IPS DF 6.9 (cell line): ENCODE measurements at regions not wholly inside any gene's neighbourhood (a gene's known extent, or its start where the extent isn't known, plus 50 kb on each side); places are given as distances from the start of the nearest gene placed in this dataset.
"Not testable (repeated sequence)": the region's sequence is repeated elsewhere in the genome, so short reads cannot be mapped to it uniquely, and the experiment has no call there.

Source experiments
- DNase-seq: peaks from one replicate; pipeline ENCODE4 v3.0.0-alpha.2; 2013; ENCODE audit warnings: low read depth, low spot score
- H3K27ac ChIP-seq: one replicate; pipeline ENCODE4 v1.5.1; 2013; ENCODE audit warnings: low read length, control low read depth
- H3K27me3 ChIP-seq: 2 replicates; pipeline ENCODE4 v1.6.1; 2013; ENCODE audit warnings: mild to moderate bottlenecking, low read length; ENCODE audit not compliant: control insufficient read depth, insufficient read depth
- H3K36me3 ChIP-seq: 2 replicates; pipeline ENCODE4 v1.6.1; 2013; ENCODE audit warnings: low read length; ENCODE audit not compliant: control insufficient read depth, insufficient read depth
- H3K4me1 ChIP-seq: 2 replicates; pipeline ENCODE4 v1.6.1; 2013; ENCODE audit warnings: low read length; ENCODE audit not compliant: control insufficient read depth, insufficient read depth
- H3K4me3 ChIP-seq: 2 replicates; pipeline ENCODE4 v1.5.1; 2013; ENCODE audit warnings: mild to moderate bottlenecking, low read length
- H3K9me3 ChIP-seq: 2 replicates; pipeline ENCODE4 v1.6.1; 2013; ENCODE audit warnings: low read length, inconsistent platforms; ENCODE audit not compliant: control insufficient read depth, insufficient read depth
- WGBS: extraction: QIAGEN DNeasy Blood & Tissue Kit; methylation state at CpG from one replicate; pipeline ENCODE4 v1.1.7; 2013; ENCODE audit warnings: mixed read lengths, missing lambda C conversion rate; ENCODE audit not compliant: insufficient read length, insufficient coverage; 5-methylcytosine and 5-hydroxymethylcytosine counted together

DNA sequence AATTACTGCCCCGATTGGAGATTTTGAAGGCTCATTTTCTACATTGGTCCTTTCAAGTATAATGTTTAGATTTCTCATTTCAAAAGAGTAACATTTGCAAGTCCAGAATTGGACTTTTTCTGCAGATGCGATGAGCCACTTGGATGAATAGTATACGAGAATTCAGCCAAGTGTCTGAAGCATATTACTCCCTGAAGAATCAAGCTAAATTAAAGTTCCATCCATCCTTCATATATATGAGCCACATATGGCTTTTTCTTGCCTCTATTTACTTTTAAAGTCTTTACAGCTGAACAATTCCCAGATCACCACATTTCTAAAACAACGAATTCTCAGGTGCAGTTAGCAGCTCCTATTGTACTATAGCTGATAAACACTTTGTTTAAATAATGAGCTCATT, 288.7 kb downstream of the CEMIP2 start:
- no peaks in the 10 kb centered on the region for H3K4me1 ChIP-seq
- DNase-seq = no peak
- no CpG with 5 or more reads among the region's 4 CpGs for WGBS
- H3K27me3 ChIP-seq = no peaks in the 10 kb centered on the region
- no peak overlapping the region for H3K4me3 ChIP-seq
- no peaks in the 10 kb centered on the region for H3K9me3 ChIP-seq
- no peak overlapping the region for H3K27ac ChIP-seq
- no peaks in the 10 kb centered on the region for H3K36me3 ChIP-seq

DNA sequence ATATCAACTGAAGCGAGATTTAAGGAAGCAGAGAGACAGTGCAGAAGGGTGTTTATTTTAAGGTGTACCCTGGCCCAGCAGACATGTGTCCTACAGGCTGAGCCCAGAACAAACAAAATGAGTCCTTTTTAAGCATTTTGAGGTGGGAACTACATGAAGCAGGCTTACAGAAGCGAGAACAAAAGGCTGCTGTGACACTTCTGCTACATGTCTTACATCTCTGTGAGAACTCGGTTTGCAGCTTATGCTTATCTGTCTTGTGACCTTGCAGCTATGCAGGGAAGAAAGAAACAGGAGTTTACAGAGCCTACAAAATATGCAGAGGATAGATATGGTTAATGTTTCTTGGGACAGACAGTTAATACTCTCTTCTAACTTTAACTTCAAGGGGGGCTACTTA, 295.9 kb downstream of the CEMIP2 start:
- H3K36me3 ChIP-seq = no peaks in the 10 kb centered on the region
- H3K4me3 ChIP-seq = no peak overlapping the region
- no CpG with 5 or more reads among the region's 3 CpGs for WGBS
- H3K27me3 ChIP-seq = no peaks in the 10 kb centered on the region
- no peak overlapping the region for H3K27ac ChIP-seq
- no peaks in the 10 kb centered on the region for H3K9me3 ChIP-seq
- no peak for DNase-seq
- no peaks in the 10 kb centered on the region for H3K4me1 ChIP-seq

DNA sequence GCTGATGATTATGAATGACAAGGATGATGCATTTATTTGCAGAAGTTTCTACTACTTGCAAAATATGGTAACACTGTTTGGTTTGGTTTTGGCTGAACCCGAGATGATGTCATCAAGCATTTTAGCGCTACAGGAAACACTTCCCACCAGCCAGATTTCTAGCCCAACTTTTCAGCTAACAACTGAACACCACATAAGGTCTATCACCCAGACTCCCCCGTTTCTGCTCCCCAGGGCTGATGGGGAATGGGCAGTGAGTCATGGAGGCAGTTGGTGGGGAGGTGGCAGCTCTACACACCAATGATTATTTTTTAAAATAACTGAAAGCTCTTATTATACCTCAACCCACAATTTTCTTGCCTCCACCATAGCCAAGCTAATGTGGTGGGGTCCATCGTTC, 302.9 kb downstream of the CEMIP2 start:
- no CpG with 5 or more reads among the region's 4 CpGs for WGBS
- Histone ChIP-seq H3K4me3 (no peak overlapping the region), H3K27ac (no peak overlapping the region), H3K9me3 (no peaks in the 10 kb centered on the region), H3K4me1 (no peaks in the 10 kb centered on the region), H3K27me3 (no peaks in the 10 kb centered on the region), H3K36me3 (no peaks in the 10 kb centered on the region)
- DNase-seq = no peak

GRCh38 chr9:71459082-71459481, 309.2 kb downstream of the CEMIP2 start:
- no peak overlapping the region for H3K27ac ChIP-seq
- H3K4me3 ChIP-seq = no peak overlapping the region
- no peak for DNase-seq
- H3K27me3 ChIP-seq = no peaks in the 10 kb centered on the region
- no peaks in the 10 kb centered on the region for H3K4me1 ChIP-seq
- H3K9me3 ChIP-seq = no peaks in the 10 kb centered on the region
- no peaks in the 10 kb centered on the region for H3K36me3 ChIP-seq

GRCh38 chr9:71446473-71447411, 321.6 kb downstream of the CEMIP2 start:
- Histone ChIP-seq H3K27me3 (no peaks in the 10 kb centered on the region; the same call in 1 of the 2 replicates), H3K9me3 (no peaks in the 10 kb centered on the region), H3K27ac (no peak overlapping the region), H3K4me3 (peak overlapping the region; percentile 63), H3K36me3 (no peaks in the 10 kb centered on the region), H3K4me1 (no peaks in the 10 kb centered on the region; the same call in 1 of the 2 replicates)
- DNase-seq = peak; percentile 58
- no CpG with 5 or more reads among the region's 73 CpGs for WGBS

- DNase-seq = no peak
- Histone ChIP-seq H3K4me1 (no peaks in the 10 kb centered on the region; the same call in 1 of the 2 replicates), H3K4me3 (peak overlapping the region; percentile 63; the same call in 1 of the 2 replicates), H3K27ac (no peak overlapping the region), H3K27me3 (no peaks in the 10 kb centered on the region; the same call in 1 of the 2 replicates), H3K36me3 (no peaks in the 10 kb centered on the region), H3K9me3 (no peaks in the 10 kb centered on the region)
- WGBS = no CpG with 5 or more reads among the region's 14 CpGs
Observed at GRCh38 chr9:71446106-71446472, 322.2 kb downstream of the CEMIP2 start.

DNA sequence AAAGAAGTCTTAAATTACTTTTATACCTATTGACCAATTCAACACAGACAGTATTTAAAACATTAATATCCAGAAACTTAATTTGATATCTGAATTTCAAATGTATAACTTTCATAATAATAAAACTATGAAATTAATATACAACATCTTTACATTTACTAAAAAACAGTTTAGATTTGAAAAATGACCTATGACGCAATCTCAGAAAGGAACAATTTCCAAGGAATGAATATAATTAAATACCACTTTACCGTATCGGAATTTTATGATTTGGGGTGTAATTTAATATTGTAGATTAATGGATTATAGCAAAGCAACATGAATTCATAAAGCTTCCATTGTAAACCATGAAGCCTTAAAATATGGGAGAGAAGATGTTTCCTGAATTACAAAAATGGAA, 321.5 kb upstream of the TRPM3 start:
- H3K27ac ChIP-seq = no peak overlapping the region
- no peaks in the 10 kb centered on the region; the same call in 1 of the 2 replicates for H3K4me1 ChIP-seq
- WGBS = 100% methylated on average over 2 of the region's 3 CpGs
- no peaks in the 10 kb centered on the region for H3K36me3 ChIP-seq
- H3K27me3 ChIP-seq = no peaks in the 10 kb centered on the region; the same call in 1 of the 2 replicates
- H3K4me3 ChIP-seq = no peak overlapping the region
- H3K9me3 ChIP-seq = no peaks in the 10 kb centered on the region
- no peak for DNase-seq

DNA sequence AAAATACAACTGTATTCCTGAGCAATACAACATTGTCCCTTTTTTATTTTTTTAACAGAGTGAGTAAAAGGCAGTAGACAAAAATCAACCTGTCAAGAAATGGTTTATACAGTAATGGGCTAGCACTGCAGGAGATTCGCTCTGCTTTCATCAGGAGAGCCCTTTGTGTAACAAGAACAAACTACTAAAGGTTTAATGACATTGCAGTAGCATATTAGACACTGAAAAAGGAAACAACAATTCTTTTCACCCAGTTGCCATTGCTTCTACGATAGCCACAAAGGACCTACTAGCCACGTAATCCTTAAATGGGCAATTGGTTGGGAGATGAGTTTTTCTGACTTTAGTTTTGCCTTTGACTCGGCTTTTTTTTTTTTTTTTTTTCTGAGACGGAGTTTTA, 319.8 kb upstream of the TRPM3 start:
- Histone ChIP-seq H3K27ac (no peak overlapping the region), H3K9me3 (no peaks in the 10 kb centered on the region), H3K4me3 (no peak overlapping the region), H3K36me3 (no peaks in the 10 kb centered on the region), H3K4me1 (no peaks in the 10 kb centered on the region; the same call in 1 of the 2 replicates), H3K27me3 (no peaks in the 10 kb centered on the region; the same call in 1 of the 2 replicates)
- no peak for DNase-seq
- no CpG with 5 or more reads among the region's 5 CpGs for WGBS

- no peak overlapping the region for H3K27ac ChIP-seq
- H3K9me3 ChIP-seq = no peaks in the 10 kb centered on the region
- H3K27me3 ChIP-seq = no peaks in the 10 kb centered on the region
- H3K4me3 ChIP-seq = no peak overlapping the region
- no CpG with 5 or more reads among the region's 3 CpGs for WGBS
- no peaks in the 10 kb centered on the region for H3K36me3 ChIP-seq
- H3K4me1 ChIP-seq = no peaks in the 10 kb centered on the region
- DNase-seq = no peak
Observed at GRCh38 chr9:71431931-71432330, 310.5 kb upstream of the TRPM3 start.

GRCh38 chr9:71407341-71407740, 285.9 kb upstream of the TRPM3 start:
- not testable (repeated sequence) for H3K27me3 ChIP-seq, H3K4me1 ChIP-seq, H3K27ac ChIP-seq, H3K36me3 ChIP-seq, H3K9me3 ChIP-seq, DNase-seq, H3K4me3 ChIP-seq
- WGBS = no CpG with 5 or more reads among the region's 2 CpGs

DNA sequence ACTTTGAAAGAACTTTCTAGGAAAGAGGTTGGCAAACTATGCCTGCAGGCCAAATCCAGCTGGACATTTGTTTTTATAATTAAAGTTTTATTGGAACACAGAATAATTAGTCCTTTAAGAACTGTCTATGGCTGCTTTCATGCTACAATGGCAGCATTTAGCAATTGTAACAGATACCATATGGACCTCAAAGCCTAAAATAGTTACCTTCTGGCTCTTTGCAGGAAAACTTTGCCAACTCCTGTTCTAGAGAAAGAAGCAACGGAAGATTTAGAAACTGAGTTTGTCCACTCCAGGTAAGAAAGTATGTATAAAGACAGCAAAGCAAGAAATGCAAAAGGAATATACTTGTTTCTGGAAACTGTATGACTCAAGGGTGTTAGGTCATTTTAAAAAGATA, 281.7 kb upstream of the TRPM3 start:
- no peak for DNase-seq
- no CpG with 5 or more reads among the region's 1 CpG for WGBS
- no peaks in the 10 kb centered on the region for H3K4me1 ChIP-seq
- H3K9me3 ChIP-seq = no peaks in the 10 kb centered on the region
- H3K4me3 ChIP-seq = no peak overlapping the region
- H3K27me3 ChIP-seq = no peaks in the 10 kb centered on the region
- H3K27ac ChIP-seq = no peak overlapping the region
- H3K36me3 ChIP-seq = no peaks in the 10 kb centered on the region
